Ovary (tissue), 7 donors: ENCODE measurements at regions not wholly inside any gene's neighbourhood (a gene's known extent, or its start where the extent isn't known, plus 50 kb on each side); places are given as distances from the start of the nearest gene placed in this dataset.

Experiments used
- DNase-seq, 5 donors: peaks; one replicate each; pipeline ENCODE4 v3.0.0-alpha.2; 2019 to 2020
- H3K27ac ChIP-seq, 2 donors: fragments of 200-600 bp; one replicate each; pipeline versions ENCODE4 v1.5.1 to v1.8.0; 2019 to 2022
- H3K27me3 ChIP-seq: fragments of 200-600 bp; one replicate; pipeline ENCODE4 v1.8.0; 2022
- H3K36me3 ChIP-seq: fragments of 200-600 bp; sonication (generic); one replicate; pipeline ENCODE4 v1.5.1; 2019
- H3K4me1 ChIP-seq: one replicate; pipeline ENCODE4 v1.8.1; 2013; ENCODE audit warnings: mild to moderate bottlenecking, moderate library complexity; ENCODE audit not compliant: insufficient read depth
- H3K4me3 ChIP-seq: fragments of 200-600 bp; sonication (generic); one replicate; pipeline ENCODE4 v1.5.1; 2017
- H3K9me3 ChIP-seq, 2 donors: fragments of 200-600 bp in 1 of 2; sonication (generic) in 1 of 2; one replicate each; pipeline versions ENCODE4 v1.5.1 to v1.8.1; 2013 to 2019; ENCODE audit warnings: mild to moderate bottlenecking in 1 of 2, moderate library complexity in 1 of 2
- CTCF ChIP-seq, 3 donors: fragments of 450-650 bp in 2 of 3; fragments of 200-600 bp in 1 of 3; IDR thresholded peaks; one replicate each; pipeline versions ENCODE4 v1.5.1 to v1.8.0; 2016 to 2022; ENCODE audit warnings: antibody characterized with exemption in 3 of 3, mild to moderate bottlenecking in 1 of 3
- EP300 ChIP-seq: sonication (generic); formaldehyde crosslinking; IDR thresholded peaks from one replicate; pipeline ENCODE4 v1.6.1; 2017; ENCODE audit warnings: antibody characterized with exemption
- POLR2A ChIP-seq: fragments of 450-650 bp; IDR thresholded peaks from one replicate; pipeline ENCODE4 v1.6.1; 2017; ENCODE audit warnings: antibody characterized with exemption, mild to moderate bottlenecking, moderate library complexity
- whole genome bisulfite sequencing, 3 donors: extraction: QIAGEN DNeasy Blood & Tissue Kit in 1 of 3; methylation state at CpG; one replicate each; pipeline versions ENCODE4 v1.1.5 to v1.1.7; 2013 to 2017; 5-methylcytosine and 5-hydroxymethylcytosine counted together
- intact Hi-C, 4 donors: fragments of 100-400 bp; cut with DNase I; formaldehyde crosslinking; loops; one replicate each; pipeline versions ENCODE4 v1.11.0 to v1.15.1; 2022 to 2023
- donor health status: DM: no; HTN: no; CAD: no; lungs with moderate emphysema.
- donor health status: DM: no; HTN: no; CAD: no.
- donor health status: Bipolar disorder and iron deficiency.
- donor health status: DM: no; HTN: no; CAD: no.
- donor health status: DM: yes; HTN: yes; CAD: no.

GRCh38 chr12:73413051-73413450 lies 1124.6 kb upstream of the ATXN7L3B start:
- no peaks in the 10 kb centered on the region for H3K4me1 ChIP-seq
- H3K27me3 ChIP-seq: no peaks in the 10 kb centered on the region
- WGBS, 3 donors: 75 to 90% (median 81%) methylated on average over 2 of the region's 2 CpGs
- no peak overlapping the region for H3K27ac ChIP-seq
- H3K36me3 ChIP-seq: no peaks in the 10 kb centered on the region
- intact Hi-C loops: no loop called here
- H3K9me3 ChIP-seq: no peaks in the 10 kb centered on the region
- TF ChIP-seq POLR2A: no peak
- TF ChIP-seq CTCF (IDR thresholded peaks at IDR 0.05): no peak
- no peak for TF ChIP-seq EP300
- no peak for DNase-seq
- no peak overlapping the region for H3K4me3 ChIP-seq

GRCh38 chr12:73413974-73414373 lies 1123.7 kb upstream of the ATXN7L3B start:
- Histone ChIP-seq H3K36me3 (no peaks in the 10 kb centered on the region), H3K27me3 (no peaks in the 10 kb centered on the region), H3K27ac (no peak overlapping the region), H3K4me1 (no peaks in the 10 kb centered on the region), H3K4me3 (no peak overlapping the region), H3K9me3 (no peaks in the 10 kb centered on the region)
- no peak for DNase-seq
- intact Hi-C loops: no loop called here
- no peak for TF ChIP-seq CTCF (IDR thresholded peaks at IDR 0.05)
- no peak for TF ChIP-seq POLR2A
- TF ChIP-seq EP300: no peak
- WGBS, 3 donors: 0 to 30% (median 27%) methylated on average over 1 of the region's 1 CpG

- Histone ChIP-seq H3K4me1 (no peaks in the 10 kb centered on the region), H3K9me3 (no peaks in the 10 kb centered on the region), H3K36me3 (no peaks in the 10 kb centered on the region), H3K4me3 (no peak overlapping the region), H3K27me3 (no peaks in the 10 kb centered on the region), H3K27ac (no peak overlapping the region)
- intact Hi-C loops: no loop called here
- 70 to 81% (median 76%) methylated on average over 2 of the region's 2 CpGs for WGBS, 3 donors
- no peak for DNase-seq
- TF ChIP-seq CTCF (IDR thresholded peaks at IDR 0.05) (no peak), POLR2A (no peak)
These were observed 1122.7 kb upstream of the ATXN7L3B start for GRCh38 chr12:73414926-73415325.

- no peaks in the 10 kb centered on the region for H3K27me3 ChIP-seq
- no peak for DNase-seq
- intact Hi-C loops: no loop called here
- no peaks in the 10 kb centered on the region for H3K36me3 ChIP-seq
- no peak overlapping the region for H3K4me3 ChIP-seq
- H3K27ac ChIP-seq: no peak overlapping the region
- H3K9me3 ChIP-seq: no peaks in the 10 kb centered on the region
- TF ChIP-seq POLR2A: no peak
- no peak for TF ChIP-seq EP300
- TF ChIP-seq CTCF (IDR thresholded peaks at IDR 0.05): no peak
- no peaks in the 10 kb centered on the region for H3K4me1 ChIP-seq
These were observed 1119.1 kb upstream of the ATXN7L3B start for GRCh38 chr12:73418541-73418940.

GRCh38 chr12:73421832-73422231 lies 1115.8 kb upstream of the ATXN7L3B start:
- H3K27ac ChIP-seq: no peak overlapping the region
- no peak for TF ChIP-seq CTCF (IDR thresholded peaks at IDR 0.05)
- no peak for TF ChIP-seq EP300
- TF ChIP-seq POLR2A: no peak
- 77 to 79% (median 78%) methylated on average over 5 of the region's 5 CpGs for WGBS, 3 donors
- H3K27me3 ChIP-seq: no peaks in the 10 kb centered on the region
- intact Hi-C loops: no loop called here
- no peak overlapping the region for H3K4me3 ChIP-seq
- no peaks in the 10 kb centered on the region for H3K4me1 ChIP-seq
- no peak for DNase-seq
- H3K36me3 ChIP-seq: no peaks in the 10 kb centered on the region
- H3K9me3 ChIP-seq: no peaks in the 10 kb centered on the region
